HepG2 (cell line): ENCODE measurements at regions not wholly inside any gene's neighbourhood (a gene's known extent, or its start where the extent isn't known, plus 50 kb on each side); places are given as distances from the start of the nearest gene placed in this dataset.

Source experiments
- ATAC-seq: fragments of 200-7000 bp; cut with Tn5 transposase; 3 replicates; pipeline ENCODE4 v1.9.1; 2020; ENCODE audit warnings: mild to moderate bottlenecking, moderate library complexity
- BruUV-seq: library from RNA; stranded (reverse); fragments of 400-500 nt; replicated peaks from 2 replicates; lab custom pipeline; 2021; lab: Mats Ljungman, UMichigan
- CTCF ChIA-PET: fragments of 300-600 bp; formaldehyde crosslinking; extraction: SDS; loops from one replicate; lab custom pipeline; 2021; ENCODE audit warnings: low total read pairs, inconsistent platforms, low intra/inter-chr PET ratio; lab: Yijun Ruan, JAX
- POLR2A ChIA-PET: fragments of 350-600 bp; sonication (Branson Sonifier 250); formaldehyde crosslinking; loops from one replicate; lab custom pipeline; 2020; ENCODE audit warnings: antibody characterized with exemption, inconsistent platforms; lab: Yijun Ruan, JAX
- DNase-seq: peaks from one replicate; pipeline ENCODE4 v3.0.0-alpha.2; 2015; ENCODE audit warnings: low spot score
- FAIRE-seq: peaks from 3 replicates; lab custom pipeline; 2011; peaks lifted over from hg19 to GRCh38; lab: Jason Lieb, UNC
- H2AFZ ChIP-seq: one replicate; pipeline ENCODE4 v1.6.1; 2011; ENCODE audit warnings: low read length, inconsistent platforms
- H3K27ac ChIP-seq: fragments of 300-600 bp; 3 replicates; pipeline ENCODE4 v1.8.0; 2011; ENCODE audit warnings: mixed run types, mild to moderate bottlenecking, mixed read lengths, low read length, inconsistent platforms; ENCODE audit not compliant: insufficient read depth; ENCODE audit errors: extremely low read length
- H3K27me3 ChIP-seq, 2 experiments: fragments of 200-600 bp in 1 of 2; 2 replicates in 1 of 2; 3 replicates in 1 of 2; pipeline versions ENCODE4 v1.6.0 to v1.8.0; 2011; ENCODE audit warnings: low read length in 2 of 2, mild to moderate bottlenecking in 2 of 2, moderate library complexity in 2 of 2, inconsistent platforms in 1 of 2; ENCODE audit not compliant: insufficient read depth in 2 of 2, control insufficient read depth in 1 of 2
- H3K36me3 ChIP-seq, 2 experiments: fragments of 200-600 bp in 1 of 2; replicated peaks in 1 of 2; 2 replicates in 1 of 2; 3 replicates in 1 of 2; pipeline versions ENCODE4 v1.5.1 to v1.8.0; 2011; ENCODE audit warnings: low read length in 2 of 2, inconsistent platforms in 1 of 2; ENCODE audit not compliant: insufficient read depth in 2 of 2, control insufficient read depth in 1 of 2
- H3K4me1 ChIP-seq: 2 replicates; pipeline ENCODE4 v1.5.1; 2012; ENCODE audit warnings: low read length, inconsistent platforms; ENCODE audit not compliant: insufficient read depth
- H3K4me2 ChIP-seq: 2 replicates; pipeline ENCODE4 v1.6.0; 2011; ENCODE audit warnings: low read depth, low read length, inconsistent platforms
- H3K4me3 ChIP-seq, 3 experiments: fragments of 200-600 bp in 1 of 3; sonication (generic), shearing (Covaris generic) in 1 of 3; replicated peaks in 1 of 3; 2 replicates each; pipeline ENCODE4 v1.5.1; 2011 to 2016; ENCODE audit warnings: low read length in 3 of 3, inconsistent platforms in 2 of 3, low read depth in 2 of 3, mild to moderate bottlenecking in 2 of 3, control low read depth in 1 of 3, mixed read lengths in 1 of 3; ENCODE audit not compliant: insufficient read depth in 1 of 3
- H3K79me2 ChIP-seq: one replicate; pipeline ENCODE4 v1.6.1; 2011; ENCODE audit warnings: low read length, inconsistent platforms; ENCODE audit not compliant: insufficient read depth
- H3K9ac ChIP-seq: 2 replicates; pipeline ENCODE4 v1.6.0; 2011; ENCODE audit warnings: mild to moderate bottlenecking, low read depth, low read length, inconsistent platforms; ENCODE audit not compliant: insufficient read depth
- H3K9me3 ChIP-seq: 2 replicates; pipeline ENCODE4 v1.5.1; 2012; ENCODE audit warnings: mild to moderate bottlenecking, low read length
- H4K20me1 ChIP-seq: 2 replicates; pipeline ENCODE4 v1.6.0; 2011; ENCODE audit warnings: inconsistent platforms, mild to moderate bottlenecking, low read length, moderate library complexity; ENCODE audit not compliant: insufficient read depth
- KAT2B ChIP-seq: fragments of 150-350 bp; IDR thresholded peaks from 2 replicates; pipeline ENCODE4 v1.6.1; 2014; ENCODE audit warnings: low read depth, low read length, borderline replicate concordance
- ZNF629 ChIP-seq: sonication (generic); formaldehyde crosslinking; conservative IDR thresholded peaks from 2 replicates; pipeline ENCODE4 v1.5.0; 2020; ENCODE audit warnings: missing genetic modification reagents
- WGBS: methylation state at CpG from one replicate; pipeline ENCODE4 v1.1.6; 2017; ENCODE audit warnings: low lambda C conversion rate; 5-methylcytosine and 5-hydroxymethylcytosine counted together
- in situ Hi-C: cut with HindIII; loops from 2 replicates; pipeline ENCODE4 v1.10.0; 2017; ENCODE audit warnings: low pct_unique_long_range_greater_than_20kb; ENCODE audit not compliant: extremely low pct_ligation_motif_present
- intact Hi-C: fragments of 100-400 bp; cut with micrococcal nuclease; formaldehyde crosslinking; loops from one replicate; pipeline ENCODE4 v1.10.0; 2022; ENCODE audit not compliant: unreplicated experiment
- TF ChIP-seq, protein P1 (sequence below): sonication (generic); formaldehyde crosslinking; IDR thresholded peaks from 2 replicates; pipeline ENCODE4 v1.4.0; 2020; ENCODE audit warnings: missing genetic modification reagents
- TF ChIP-seq, protein P2 (sequence below): sonication (generic); formaldehyde crosslinking; IDR thresholded peaks from 2 replicates; pipeline ENCODE4 v1.4.0; 2020; ENCODE audit warnings: missing genetic modification reagents, borderline replicate concordance
- TF ChIP-seq, protein P3 (sequence below): sonication (generic); formaldehyde crosslinking; IDR thresholded peaks from 2 replicates; pipeline ENCODE4 v1.5.1; 2020; ENCODE audit warnings: mild to moderate bottlenecking, missing genetic modification reagents, moderate library complexity

DNA sequence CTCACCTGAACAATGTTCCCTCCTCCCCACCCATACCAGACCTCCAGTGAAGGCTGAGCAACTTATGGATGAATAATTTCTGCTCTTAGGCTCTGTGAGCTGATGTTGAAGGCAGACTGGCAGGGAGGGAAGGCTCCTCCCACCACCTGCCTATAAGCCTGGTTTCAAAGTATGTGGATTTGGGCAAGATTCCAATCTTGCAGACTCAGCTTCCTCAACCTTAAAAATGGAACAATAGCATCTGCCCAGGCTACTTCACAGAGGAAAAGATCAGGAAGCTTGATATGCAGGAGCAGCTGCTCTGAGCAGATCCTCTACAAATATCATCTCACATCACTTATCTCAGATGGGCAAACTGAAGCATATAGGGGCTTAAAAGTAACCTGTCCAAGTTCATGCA lies 112.2 kb downstream of the ZFP36L2 start:
- peak; percentile 26 for FAIRE-seq

DNA sequence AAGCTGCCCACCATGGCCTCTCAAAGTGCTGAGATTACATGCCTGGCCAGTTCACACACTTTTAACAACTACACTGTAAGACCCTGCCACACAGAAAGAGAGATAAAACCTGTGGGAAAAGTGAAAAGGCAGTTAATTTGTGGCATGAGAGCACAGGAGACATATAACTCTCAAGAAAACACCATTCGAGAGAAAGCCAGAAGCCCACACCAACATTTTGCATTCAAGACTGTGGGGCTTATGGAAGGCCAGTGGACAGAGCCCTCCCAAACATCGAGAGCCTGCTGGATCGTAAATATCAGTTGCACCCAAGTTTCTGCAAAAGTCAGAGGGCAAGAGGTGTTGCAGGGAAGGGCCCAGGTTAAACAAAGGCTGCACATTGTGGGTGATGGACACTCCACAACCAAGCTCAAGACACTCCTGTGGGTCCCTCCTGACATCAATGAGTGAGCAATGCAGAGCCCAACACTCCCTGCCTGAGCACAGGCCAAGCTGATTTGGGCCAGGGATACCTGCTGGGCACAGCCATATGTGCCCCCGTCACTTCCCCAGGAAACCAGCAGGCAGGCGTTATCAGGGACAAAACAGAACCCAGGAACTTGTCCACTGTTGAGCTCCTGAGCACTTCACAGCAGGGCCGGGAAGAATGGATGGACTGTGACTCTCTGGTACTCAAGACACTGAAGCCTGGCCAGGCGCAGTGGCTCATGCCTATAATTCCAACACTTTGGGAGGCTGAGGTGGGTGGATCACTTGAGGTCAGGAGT lies 114.4 kb downstream of the ZFP36L2 start:
- no peak overlapping the region for H3K9ac ChIP-seq
- H3K79me2 ChIP-seq = no peaks in the 10 kb centered on the region
- BruUV-seq = no TSS peak
- TF ChIP-seq, protein P1, sequence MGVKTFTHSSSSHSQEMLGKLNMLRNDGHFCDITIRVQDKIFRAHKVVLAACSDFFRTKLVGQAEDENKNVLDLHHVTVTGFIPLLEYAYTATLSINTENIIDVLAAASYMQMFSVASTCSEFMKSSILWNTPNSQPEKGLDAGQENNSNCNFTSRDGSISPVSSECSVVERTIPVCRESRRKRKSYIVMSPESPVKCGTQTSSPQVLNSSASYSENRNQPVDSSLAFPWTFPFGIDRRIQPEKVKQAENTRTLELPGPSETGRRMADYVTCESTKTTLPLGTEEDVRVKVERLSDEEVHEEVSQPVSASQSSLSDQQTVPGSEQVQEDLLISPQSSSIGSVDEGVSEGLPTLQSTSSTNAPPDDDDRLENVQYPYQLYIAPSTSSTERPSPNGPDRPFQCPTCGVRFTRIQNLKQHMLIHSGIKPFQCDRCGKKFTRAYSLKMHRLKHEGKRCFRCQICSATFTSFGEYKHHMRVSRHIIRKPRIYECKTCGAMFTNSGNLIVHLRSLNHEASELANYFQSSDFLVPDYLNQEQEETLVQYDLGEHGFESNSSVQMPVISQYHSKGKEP (CRISPR knock-in tag) = no peak
- TF ChIP-seq, protein P2, sequence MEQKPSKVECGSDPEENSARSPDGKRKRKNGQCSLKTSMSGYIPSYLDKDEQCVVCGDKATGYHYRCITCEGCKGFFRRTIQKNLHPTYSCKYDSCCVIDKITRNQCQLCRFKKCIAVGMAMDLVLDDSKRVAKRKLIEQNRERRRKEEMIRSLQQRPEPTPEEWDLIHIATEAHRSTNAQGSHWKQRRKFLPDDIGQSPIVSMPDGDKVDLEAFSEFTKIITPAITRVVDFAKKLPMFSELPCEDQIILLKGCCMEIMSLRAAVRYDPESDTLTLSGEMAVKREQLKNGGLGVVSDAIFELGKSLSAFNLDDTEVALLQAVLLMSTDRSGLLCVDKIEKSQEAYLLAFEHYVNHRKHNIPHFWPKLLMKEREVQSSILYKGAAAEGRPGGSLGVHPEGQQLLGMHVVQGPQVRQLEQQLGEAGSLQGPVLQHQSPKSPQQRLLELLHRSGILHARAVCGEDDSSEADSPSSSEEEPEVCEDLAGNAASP (CRISPR knock-in tag) = no peak
- TF ChIP-seq, protein P3, sequence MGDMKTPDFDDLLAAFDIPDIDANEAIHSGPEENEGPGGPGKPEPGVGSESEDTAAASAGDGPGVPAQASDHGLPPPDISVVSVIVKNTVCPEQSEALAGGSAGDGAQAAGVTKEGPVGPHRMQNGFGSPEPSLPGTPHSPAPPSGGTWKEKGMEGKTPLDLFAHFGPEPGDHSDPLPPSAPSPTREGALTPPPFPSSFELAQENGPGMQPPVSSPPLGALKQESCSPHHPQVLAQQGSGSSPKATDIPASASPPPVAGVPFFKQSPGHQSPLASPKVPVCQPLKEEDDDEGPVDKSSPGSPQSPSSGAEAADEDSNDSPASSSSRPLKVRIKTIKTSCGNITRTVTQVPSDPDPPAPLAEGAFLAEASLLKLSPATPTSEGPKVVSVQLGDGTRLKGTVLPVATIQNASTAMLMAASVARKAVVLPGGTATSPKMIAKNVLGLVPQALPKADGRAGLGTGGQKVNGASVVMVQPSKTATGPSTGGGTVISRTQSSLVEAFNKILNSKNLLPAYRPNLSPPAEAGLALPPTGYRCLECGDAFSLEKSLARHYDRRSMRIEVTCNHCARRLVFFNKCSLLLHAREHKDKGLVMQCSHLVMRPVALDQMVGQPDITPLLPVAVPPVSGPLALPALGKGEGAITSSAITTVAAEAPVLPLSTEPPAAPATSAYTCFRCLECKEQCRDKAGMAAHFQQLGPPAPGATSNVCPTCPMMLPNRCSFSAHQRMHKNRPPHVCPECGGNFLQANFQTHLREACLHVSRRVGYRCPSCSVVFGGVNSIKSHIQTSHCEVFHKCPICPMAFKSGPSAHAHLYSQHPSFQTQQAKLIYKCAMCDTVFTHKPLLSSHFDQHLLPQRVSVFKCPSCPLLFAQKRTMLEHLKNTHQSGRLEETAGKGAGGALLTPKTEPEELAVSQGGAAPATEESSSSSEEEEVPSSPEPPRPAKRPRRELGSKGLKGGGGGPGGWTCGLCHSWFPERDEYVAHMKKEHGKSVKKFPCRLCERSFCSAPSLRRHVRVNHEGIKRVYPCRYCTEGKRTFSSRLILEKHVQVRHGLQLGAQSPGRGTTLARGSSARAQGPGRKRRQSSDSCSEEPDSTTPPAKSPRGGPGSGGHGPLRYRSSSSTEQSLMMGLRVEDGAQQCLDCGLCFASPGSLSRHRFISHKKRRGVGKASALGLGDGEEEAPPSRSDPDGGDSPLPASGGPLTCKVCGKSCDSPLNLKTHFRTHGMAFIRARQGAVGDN (CRISPR knock-in tag) = 0 out of 2 replicates have a peak, but pooled peaks have one; percentile 8
- TF ChIP-seq, all 625 proteins: peak for 1
- WGBS = 86% methylated on average over 7 of the region's 7 CpGs
- Histone ChIP-seq H3K4me2 (no peak overlapping the region), H3K27ac (no peak overlapping the region), H2AFZ (no peak overlapping the region), H3K9me3 (no peaks in the 10 kb centered on the region), H3K36me3 (no peaks in the 10 kb centered on the region), H3K4me1 (peaks cover 74% of the 10 kb centered on the region), H4K20me1 (no peaks in the 10 kb centered on the region), H3K4me3 (no peak overlapping the region), H3K27me3 (no peaks in the 10 kb centered on the region)
- intact Hi-C loops (loop anchor here (5.0 kb wide), 1 partner anchor 135 kb away; no protein-coding TSS in a partner anchor), in situ Hi-C loops (no loop called here)
- ATAC-seq (no peak), FAIRE-seq (no peak), DNase-seq (no peak)
- CTCF ChIA-PET = no interaction called here
- POLR2A ChIA-PET = no interaction called here

More for the DNA sequence above, 112.2 kb downstream of the ZFP36L2 start:
- Histone ChIP-seq H3K4me3 (no peak overlapping the region), H3K9ac (no peak overlapping the region), H4K20me1 (no peaks in the 10 kb centered on the region), H3K27me3 (no peaks in the 10 kb centered on the region), H3K4me1 (peaks cover 54% of the 10 kb centered on the region), H3K79me2 (no peaks in the 10 kb centered on the region), H2AFZ (no peak overlapping the region), H3K36me3 (no peaks in the 10 kb centered on the region), H3K4me2 (no peak overlapping the region), H3K9me3 (peaks cover 3% of the 10 kb centered on the region; the same call in 1 of the 2 replicates), H3K27ac (no peak overlapping the region)
- POLR2A ChIA-PET = interaction anchor here (1.0 to 1.9 kb wide), 3 partner anchors 17 to 134 kb away, joined by 3 to 4 read pairs (median 3); no protein-coding TSS in a partner anchor
- no TSS peak for BruUV-seq
- no peak for ATAC-seq
- in situ Hi-C loops (no loop called here), intact Hi-C loops (loop anchor here (5.0 kb wide), 1 partner anchor 137 kb away; no protein-coding TSS in a partner anchor)
- DNase-seq = peak; percentile 35
- CTCF ChIA-PET = no interaction called here
- TF ChIP-seq KAT2B (no peak), ZNF629 (CRISPR knock-in tag) (peak; percentile 45; the same call in 1 of the 2 replicates)
